Transverse colon (tissue), 3 donors: ENCODE measurements at regions not wholly inside any gene's neighbourhood (a gene's known extent, or its start where the extent isn't known, plus 50 kb on each side); places are given as distances from the start of the nearest gene placed in this dataset.

Experiments used
- CTCF ChIP-seq, 5 experiments: fragments of 200-600 bp in 3 of 5; fragments of 450-650 bp in 2 of 5; sonication (generic) in 3 of 5; IDR thresholded peaks; 1 replicate in 2 of 5; 2 replicates in 3 of 5; pipeline ENCODE4 v1.5.1; 2016 to 2017; ENCODE audit warnings: antibody characterized with exemption in 5 of 5, inconsistent platforms in 3 of 5, mild to moderate bottlenecking in 2 of 5, moderate library complexity in 1 of 5
- EP300 ChIP-seq: sonication (generic); formaldehyde crosslinking; IDR thresholded peaks from one replicate; pipeline ENCODE4 v1.6.1; 2017; ENCODE audit warnings: antibody characterized with exemption, low read depth
- POLR2A ChIP-seq: fragments of 450-650 bp; IDR thresholded peaks from one replicate; pipeline ENCODE4 v1.6.1; 2016; ENCODE audit warnings: antibody characterized with exemption, mild to moderate bottlenecking, moderate library complexity

GRCh38 chr13:109480011-109480955 is 306.1 kb downstream of the IRS2 start:
- TF ChIP-seq CTCF (IDR thresholded peaks at IDR 0.05) (no peak), POLR2A (no peak), EP300 (no peak)
